Globus pallidus (tissue), 1 donor: ENCODE measurements at regions not wholly inside any gene's neighbourhood (a gene's known extent, or its start where the extent isn't known, plus 50 kb on each side); places are given as distances from the start of the nearest gene placed in this dataset.
"Not testable (repeated sequence)": the region's sequence is repeated elsewhere in the genome, so short reads cannot be mapped to it uniquely, and the experiment has no call there.

ENCODE experiments used
- DNase-seq: peaks from one replicate; pipeline ENCODE4 v3.0.0-alpha.2; 2015; ENCODE audit warnings: low spot score

DNA sequence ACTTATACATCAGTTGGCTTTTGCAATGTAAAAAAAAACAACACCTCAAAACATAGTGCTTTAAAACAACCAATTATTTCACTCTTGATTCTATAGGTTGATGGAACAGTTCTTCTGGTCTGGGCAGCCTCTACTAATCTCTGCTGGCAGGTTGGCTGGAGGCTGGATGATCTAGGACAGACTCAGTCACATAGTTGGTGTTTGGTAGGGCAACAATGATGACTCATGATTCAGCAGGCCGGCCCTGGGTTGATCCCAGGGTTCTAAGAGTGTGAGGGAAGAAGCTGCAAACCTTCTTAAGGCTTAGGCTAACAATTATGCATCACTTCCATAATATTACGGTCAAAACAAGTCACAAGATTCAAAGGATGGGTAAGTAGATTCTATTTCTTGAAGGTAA, 558.2 kb downstream of the ZNF674 start:
- no peak for DNase-seq

- no peak for DNase-seq
Measured at GRCh38 chrX:45986081-45986480, 559.1 kb downstream of the ZNF674 start.

GRCh38 chrX:45982958-45983727, 562.1 kb downstream of the ZNF674 start:
- DNase-seq: not testable (repeated sequence)

DNA sequence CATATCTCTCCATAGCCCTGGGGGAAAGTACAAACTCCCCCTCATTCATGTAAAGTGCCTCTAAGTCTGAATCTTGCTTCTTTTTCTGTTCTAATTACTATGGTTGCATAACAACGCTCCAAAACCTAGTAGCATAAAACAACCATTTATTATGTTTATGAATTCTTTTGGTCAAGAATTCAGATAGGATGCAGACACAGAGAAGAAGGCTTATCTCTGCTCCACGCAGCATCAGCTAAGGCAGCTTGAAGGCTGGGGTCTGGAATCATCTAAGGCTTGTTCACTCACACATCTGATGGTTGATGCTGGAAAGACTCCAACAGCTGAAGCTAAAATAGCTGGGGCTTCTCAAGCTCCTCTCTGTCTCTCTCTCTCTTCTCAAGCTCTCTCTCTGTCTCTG, 564.5 kb downstream of the ZNF674 start:
- no peak for DNase-seq

DNA sequence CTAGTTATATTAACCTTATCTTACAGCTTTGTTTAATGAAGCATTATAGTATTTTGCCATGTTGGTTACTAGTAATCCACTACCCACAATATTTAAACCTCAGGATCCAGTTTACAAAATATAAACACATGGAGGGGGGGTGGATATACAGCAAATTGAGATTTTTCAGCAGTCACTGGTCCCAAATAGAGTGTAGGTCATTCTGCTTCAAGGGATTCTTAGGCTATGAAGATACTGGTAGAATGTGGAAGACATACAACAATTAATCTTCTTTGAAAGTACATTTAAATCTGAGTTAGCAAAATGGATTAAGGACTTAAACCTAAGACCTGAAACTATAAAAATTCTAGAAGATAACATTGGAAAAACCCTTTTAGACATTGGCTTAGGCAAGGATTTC, 569.6 kb downstream of the ZNF674 start:
- DNase-seq: no peak

DNA sequence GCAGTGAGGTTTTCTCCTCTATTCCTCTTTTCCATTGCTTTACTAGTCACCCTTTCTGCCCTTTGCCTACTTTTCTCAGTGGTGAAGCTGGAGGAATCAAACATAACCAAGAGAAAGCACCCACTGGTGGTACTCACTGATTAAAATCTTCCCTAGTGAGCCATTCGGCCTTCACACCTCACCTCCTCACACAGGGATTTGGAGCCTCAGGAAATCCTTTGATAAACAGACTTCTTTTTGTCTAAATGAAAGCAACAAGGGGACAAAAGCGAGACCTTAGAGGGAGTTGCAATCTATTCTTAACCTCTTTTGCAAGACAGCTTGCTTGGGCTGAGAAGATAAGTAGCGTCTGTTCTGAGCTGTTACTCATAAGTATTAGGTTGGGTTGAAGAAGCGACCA, 572.6 kb downstream of the ZNF674 start:
- no peak for DNase-seq

- no peak for DNase-seq
Measured at GRCh38 chrX:45959567-45959966, 585.7 kb downstream of the ZNF674 start.

- DNase-seq: no peak
Measured at GRCh38 chrX:45956191-45956870, 588.9 kb downstream of the ZNF674 start.

DNA sequence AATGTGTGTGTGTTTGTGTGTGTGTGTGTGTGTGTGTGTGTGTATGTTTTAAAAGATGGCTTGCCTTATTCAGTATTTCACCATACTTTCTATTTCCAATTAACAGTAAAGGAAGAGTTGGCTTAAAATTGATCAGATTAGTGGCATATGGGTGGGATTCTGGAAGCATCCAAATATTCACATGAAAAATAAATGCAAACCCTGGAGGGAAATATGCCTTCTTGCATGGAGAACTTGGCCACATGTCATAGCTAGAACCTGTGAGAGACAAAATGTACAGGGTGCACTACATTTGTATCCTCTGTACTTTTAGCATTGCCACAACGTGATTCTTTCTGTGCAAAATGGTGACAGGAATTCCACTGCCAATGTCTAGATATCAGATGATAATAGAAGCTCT, 589.6 kb downstream of the ZNF674 start:
- no peak for DNase-seq

DNA sequence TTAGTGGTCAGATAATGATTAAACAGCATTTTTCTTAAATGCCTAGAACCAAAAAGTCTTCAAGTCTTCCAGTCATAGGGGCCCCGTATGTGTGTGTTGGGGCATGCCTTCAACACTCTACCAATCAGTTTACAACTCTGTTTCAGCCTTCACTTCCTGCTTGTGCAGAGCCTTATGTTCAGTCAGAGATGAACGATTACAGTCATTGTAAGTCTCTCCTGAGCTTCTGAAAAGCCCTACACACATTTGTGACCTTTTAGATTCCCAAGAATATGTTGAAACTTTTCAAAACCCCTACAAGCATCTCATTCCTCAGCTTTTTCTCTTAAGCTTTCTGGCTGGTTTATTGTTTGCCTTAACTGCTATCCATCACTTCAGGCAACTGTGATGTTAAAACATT, 591.2 kb downstream of the ZNF674 start:
- no peak for DNase-seq

GRCh38 chrX:45952030-45952429, 593.2 kb downstream of the ZNF674 start:
- no peak for DNase-seq

GRCh38 chrX:45935408-45935807, 609.8 kb downstream of the ZNF674 start:
- no peak for DNase-seq

- DNase-seq: no peak
Measured at GRCh38 chrX:45912316-45912715, 632.9 kb downstream of the ZNF674 start.

- DNase-seq: no peak
Measured at GRCh38 chrX:45907786-45908185, 637.4 kb downstream of the ZNF674 start.

DNA sequence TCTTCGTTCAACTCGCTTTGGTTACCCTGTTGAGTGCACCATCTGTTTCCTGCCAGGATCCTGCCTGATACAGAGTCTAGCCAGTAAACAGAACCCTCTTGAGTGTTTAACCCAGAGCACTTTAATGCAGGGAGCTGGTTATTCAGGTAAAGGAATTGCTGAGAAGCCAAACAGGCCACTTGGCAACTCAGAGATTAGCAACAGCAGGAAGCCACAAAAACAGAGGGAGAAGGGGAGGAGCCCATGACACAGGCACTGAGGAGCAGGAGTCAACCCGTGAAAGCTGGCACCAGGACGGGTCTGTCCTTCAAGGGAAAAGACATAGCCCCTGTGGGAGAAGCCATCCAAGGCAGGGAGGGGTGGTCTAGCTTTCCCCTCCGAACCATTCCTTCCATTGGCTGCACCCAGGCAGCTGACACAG, 641.4 kb downstream of the ZNF674 start:
- DNase-seq: no peak

- no peak for DNase-seq
Measured at GRCh38 chrX:45900766-45901615, 644.2 kb downstream of the ZNF674 start.

DNA sequence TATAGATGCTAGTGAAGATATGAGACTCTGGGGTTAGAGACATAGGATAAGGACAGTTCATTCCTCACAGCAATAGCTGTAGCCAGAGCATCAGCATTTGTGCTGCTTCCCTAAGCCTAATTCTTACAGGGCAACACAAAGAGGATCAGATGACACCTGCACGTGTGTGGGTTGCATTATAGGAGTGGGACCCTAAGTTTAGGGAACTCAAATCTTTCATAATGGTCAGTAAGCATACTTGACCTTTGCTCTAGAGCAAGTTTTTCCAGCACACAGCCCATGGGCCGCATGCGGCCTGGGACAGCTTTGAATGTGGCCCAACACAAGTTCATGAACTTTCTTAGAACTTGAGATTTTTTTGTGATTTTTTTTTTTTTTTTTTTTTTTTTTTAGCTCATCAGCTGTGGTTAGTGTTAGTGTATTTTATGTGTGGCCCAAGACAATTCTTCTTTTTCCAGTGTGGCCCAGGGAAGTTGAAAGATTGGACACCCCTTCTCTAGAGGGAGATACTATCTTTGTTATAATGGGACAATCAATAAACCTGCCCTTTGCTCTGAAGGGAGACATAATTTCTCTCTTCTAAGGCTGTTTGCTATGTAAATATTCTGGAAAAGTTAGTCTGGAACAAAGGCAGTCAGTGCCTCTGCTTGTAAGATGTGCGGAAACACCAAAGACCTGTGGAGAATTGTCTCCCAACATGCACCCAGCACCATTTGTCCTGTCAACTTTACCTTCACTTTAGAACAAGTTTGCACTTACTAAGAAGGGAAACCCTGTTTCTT, 650.2 kb downstream of the ZNF674 start:
- DNase-seq: no peak

GRCh38 chrX:45889471-45889870, 655.8 kb downstream of the ZNF674 start:
- DNase-seq: no peak

DNA sequence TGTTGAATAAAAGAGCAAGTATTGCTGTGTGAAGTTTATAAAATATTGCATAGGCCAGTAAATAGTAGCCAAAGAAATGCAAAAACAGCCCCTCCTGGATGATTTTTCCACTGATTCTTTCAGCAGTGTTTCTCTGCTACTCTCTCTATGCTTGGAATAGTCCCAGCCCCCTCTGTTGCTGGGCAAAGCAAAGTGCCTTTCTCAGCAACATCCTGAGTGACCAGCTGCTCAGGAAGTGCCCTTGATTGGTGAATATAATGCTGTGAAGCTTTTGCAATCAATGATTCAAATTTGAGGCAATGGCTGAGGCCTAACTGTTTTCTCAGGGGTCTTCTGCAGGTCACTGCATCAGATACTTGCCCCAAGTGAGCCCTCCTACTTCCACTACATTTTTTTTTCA, 656.7 kb downstream of the ZNF674 start:
- DNase-seq: no peak

DNA sequence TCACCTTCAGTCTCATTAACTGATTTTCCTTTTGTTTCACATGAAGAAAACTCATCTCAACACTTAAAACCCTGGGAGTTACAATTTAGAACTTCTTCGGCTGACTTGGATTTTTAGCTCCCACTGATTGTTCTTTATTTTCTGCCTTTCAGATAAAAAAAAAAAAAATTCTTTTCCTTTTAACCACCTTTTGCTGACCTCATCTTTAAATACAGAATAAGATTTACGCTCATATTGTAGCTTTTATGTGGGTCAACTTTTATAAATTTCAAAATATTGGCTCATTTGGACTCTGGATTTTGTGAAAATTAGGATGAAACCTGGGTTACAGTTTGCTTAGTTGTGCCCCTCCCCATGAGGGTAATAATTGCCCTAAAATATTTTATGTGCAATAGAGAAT, 659.3 kb downstream of the ZNF674 start:
- DNase-seq: no peak

DNA sequence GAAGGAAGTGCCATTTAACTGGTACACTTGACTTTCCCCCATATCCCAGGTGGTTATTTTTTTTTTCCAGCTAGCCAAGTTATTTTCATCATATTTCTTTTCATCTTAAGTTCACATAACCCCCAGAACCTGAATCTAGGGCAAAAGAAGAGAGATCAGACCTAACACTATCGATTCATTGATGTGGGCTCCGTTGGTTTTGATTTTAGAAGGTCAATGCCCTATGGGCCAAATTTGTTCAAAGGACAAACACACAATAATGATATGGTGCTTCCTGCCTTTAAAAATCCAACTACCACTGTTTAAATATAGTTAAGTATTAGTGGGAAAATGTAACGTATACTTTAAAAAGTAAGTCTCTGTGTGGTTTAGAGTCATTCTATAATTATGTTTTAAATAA, 665.7 kb downstream of the ZNF674 start:
- no peak for DNase-seq

GRCh38 chrX:45876206-45876605, 669.0 kb downstream of the ZNF674 start:
- no peak for DNase-seq
